K562 (cell line): ENCODE measurements at regions not wholly inside any gene's neighbourhood (a gene's known extent, or its start where the extent isn't known, plus 50 kb on each side); places are given as distances from the start of the nearest gene placed in this dataset.

Experiments used
- ATAC-seq: fragments of 200-7000 bp; cut with Tn5 transposase; 3 replicates; pipeline ENCODE4 v1.9.1; 2020; ENCODE audit warnings: moderate library complexity
- BruUV-seq: library from RNA; stranded (reverse); fragments of 400-500 nt; replicated peaks from 2 replicates; lab custom pipeline; 2021; lab: Mats Ljungman, UMichigan
- CTCF ChIA-PET: fragments of 300-600 bp; formaldehyde crosslinking; extraction: SDS; loops from one replicate; lab custom pipeline; 2021; ENCODE audit warnings: low intra/inter-chr PET ratio; lab: Yijun Ruan, JAX
- POLR2A ChIA-PET: fragments of 300-600, 350-650 bp; sonication (Branson Sonifier 250); formaldehyde crosslinking; extraction: SDS; loops from one replicate; lab custom pipeline; 2021; ENCODE audit warnings: antibody characterized with exemption, inconsistent platforms; lab: Yijun Ruan, JAX
- DNase-seq, 4 experiments: peaks; one replicate each; pipeline versions ENCODE4 v3.0.0 to v3.0.0-alpha.2; 2011 to 2018; ENCODE audit warnings: low spot score in 3 of 4, mixed read lengths in 3 of 4; ENCODE audit errors: extremely low read depth in 1 of 4
- FAIRE-seq: peaks from 2 replicates; lab custom pipeline; 2011; peaks lifted over from hg19 to GRCh38; lab: Jason Lieb, UNC
- H2AFZ ChIP-seq: 2 replicates; pipeline ENCODE4 v1.6.0; 2011; ENCODE audit warnings: low read depth, low read length, control low read depth, inconsistent platforms
- H3K27ac ChIP-seq: fragments of 200-600 bp; 3 replicates; pipeline ENCODE4 v1.8.0; 2011; ENCODE audit warnings: low read depth, mild to moderate bottlenecking, control low read depth, inconsistent platforms, low read length, moderate library complexity, mixed read lengths; ENCODE audit errors: extremely low read depth
- H3K27me3 ChIP-seq, 2 experiments: fragments of 300-600 bp in 1 of 2; 2 replicates in 1 of 2; 3 replicates in 1 of 2; pipeline versions ENCODE4 v1.6.0 to v1.8.0; 2011; ENCODE audit warnings: inconsistent platforms in 2 of 2, low read length in 2 of 2, mild to moderate bottlenecking in 1 of 2, mixed read lengths in 1 of 2, moderate library complexity in 1 of 2; ENCODE audit not compliant: control insufficient read depth in 2 of 2, insufficient read depth in 2 of 2
- H3K36me3 ChIP-seq: fragments of 300-600 bp; 3 replicates; pipeline ENCODE4 v1.8.0; 2011; ENCODE audit warnings: mild to moderate bottlenecking, low read length, inconsistent platforms; ENCODE audit not compliant: control insufficient read depth, insufficient read depth
- H3K4me1 ChIP-seq, 2 experiments: fragments of 200-600 bp in 1 of 2; replicated peaks in 1 of 2; 2 replicates in 1 of 2; 3 replicates in 1 of 2; pipeline versions ENCODE4 v1.5.1 to v1.8.0; 2011; ENCODE audit warnings: inconsistent platforms in 2 of 2, low read length in 2 of 2, mild to moderate bottlenecking in 1 of 2, mixed read lengths in 1 of 2, moderate library complexity in 1 of 2; ENCODE audit not compliant: control insufficient read depth in 2 of 2, insufficient read depth in 2 of 2
- H3K4me2 ChIP-seq: 2 replicates; pipeline ENCODE4 v1.6.1; 2011; ENCODE audit warnings: low read length, control low read depth, inconsistent platforms, mixed read lengths; ENCODE audit not compliant: insufficient read depth
- H3K4me3 ChIP-seq: fragments of 200-600 bp; sonication (generic), shearing (Covaris generic); 2 replicates; pipeline ENCODE4 v1.5.1; 2016; ENCODE audit warnings: control low read depth, inconsistent platforms
- H3K79me2 ChIP-seq: fragments of 200-600 bp; 3 replicates; pipeline ENCODE4 v1.8.0; 2011; ENCODE audit warnings: low read length, inconsistent platforms; ENCODE audit not compliant: control insufficient read depth, insufficient read depth
- H3K9ac ChIP-seq, 2 experiments: 2 replicates each; pipeline versions ENCODE4 v1.6.0 to v1.6.1; 2011; ENCODE audit warnings: low read depth in 2 of 2, low read length in 2 of 2, control low read depth in 1 of 2, inconsistent platforms in 1 of 2, mild to moderate bottlenecking in 1 of 2, mixed read lengths in 1 of 2; ENCODE audit not compliant: insufficient read depth in 1 of 2
- H3K9me1 ChIP-seq: one replicate; pipeline ENCODE4 v1.6.0; 2011; ENCODE audit warnings: inconsistent platforms, mild to moderate bottlenecking, low read length, moderate library complexity; ENCODE audit not compliant: control insufficient read depth, insufficient read depth
- H3K9me3 ChIP-seq: replicated peaks from 2 replicates; pipeline ENCODE4 v1.5.1; 2011; ENCODE audit warnings: low read depth, low read length, inconsistent platforms; ENCODE audit not compliant: control insufficient read depth, insufficient read depth
- H4K20me1 ChIP-seq: replicated peaks from 2 replicates; pipeline ENCODE4 v1.6.1; 2011; ENCODE audit warnings: low read length, inconsistent platforms, mixed read lengths; ENCODE audit not compliant: control insufficient read depth, insufficient read depth
- MXI1 ChIP-seq: IDR thresholded peaks from 2 replicates; pipeline ENCODE4 v1.6.1; 2011; ENCODE audit warnings: low read depth, mild to moderate bottlenecking, improper control_type of control experiment, low read length
- NFIX ChIP-seq: fragments of 250-450 bp; sonication (Bioruptor Pico); IDR thresholded peaks from 2 replicates; pipeline ENCODE4 v1.4.0; 2020; ENCODE audit warnings: low read depth, mild to moderate bottlenecking, moderate library complexity
- POLR3A ChIP-seq: IDR thresholded peaks from 2 replicates; pipeline ENCODE4 v1.6.1; 2011; ENCODE audit warnings: borderline replicate concordance, mild to moderate bottlenecking, moderate library complexity; ENCODE audit not compliant: insufficient read length, insufficient read depth; ENCODE audit errors: extremely low read depth
- RBM39 ChIP-seq: fragments of 200-400 bp; formaldehyde crosslinking; optimal IDR thresholded peaks from 2 replicates; pipeline ENCODE3; 2018; ENCODE audit warnings: low read depth, low read length
- SRSF1 ChIP-seq: fragments of 200-400 bp; formaldehyde crosslinking; IDR thresholded peaks from 2 replicates; pipeline ENCODE4 v1.6.1; 2017; ENCODE audit warnings: mild to moderate bottlenecking, low read depth, low read length, moderate library complexity
- ZNF124 ChIP-seq: sonication (generic); formaldehyde crosslinking; IDR thresholded peaks from 2 replicates; pipeline ENCODE4 v1.8.1; 2022; ENCODE audit warnings: missing genetic modification reagents
- WGBS: fragments of 100-300 bp; shearing (Covaris generic); methylation state at CpG from one replicate; pipeline ENCODE4 v1.1.6; 2016; ENCODE audit warnings: low coverage, mixed read lengths; ENCODE audit not compliant: insufficient coverage; ENCODE audit errors: missing lambda C conversion rate; 5-methylcytosine and 5-hydroxymethylcytosine counted together
- in situ Hi-C: fragments of 300-500 bp; cut with MboI; formaldehyde crosslinking; loops from 4 replicates; pipeline ENCODE4 v1.15.0; 2018; ENCODE audit warnings: inconsistent platforms, mixed read lengths
- intact Hi-C: fragments of 100-400 bp; cut with micrococcal nuclease; formaldehyde crosslinking; loops from 2 replicates; pipeline ENCODE4 v1.14.2; 2022
- TF ChIP-seq, protein P1 (sequence below), 2 experiments: fragments of 450-650 bp in 1 of 2; sonication (generic) in 1 of 2; formaldehyde crosslinking; conservative IDR thresholded peaks; 2 replicates each; pipeline versions ENCODE4 v1.4.0 to v1.8.1; 2020 to 2022; ENCODE audit warnings: mild to moderate bottlenecking in 1 of 2, missing genetic modification reagents in 1 of 2
- TF ChIP-seq, protein P2 (sequence below): fragments of 450-650 bp; IDR thresholded peaks from 2 replicates; pipeline ENCODE4 v1.6.1; 2016; ENCODE audit warnings: antibody characterized with exemption

DNA sequence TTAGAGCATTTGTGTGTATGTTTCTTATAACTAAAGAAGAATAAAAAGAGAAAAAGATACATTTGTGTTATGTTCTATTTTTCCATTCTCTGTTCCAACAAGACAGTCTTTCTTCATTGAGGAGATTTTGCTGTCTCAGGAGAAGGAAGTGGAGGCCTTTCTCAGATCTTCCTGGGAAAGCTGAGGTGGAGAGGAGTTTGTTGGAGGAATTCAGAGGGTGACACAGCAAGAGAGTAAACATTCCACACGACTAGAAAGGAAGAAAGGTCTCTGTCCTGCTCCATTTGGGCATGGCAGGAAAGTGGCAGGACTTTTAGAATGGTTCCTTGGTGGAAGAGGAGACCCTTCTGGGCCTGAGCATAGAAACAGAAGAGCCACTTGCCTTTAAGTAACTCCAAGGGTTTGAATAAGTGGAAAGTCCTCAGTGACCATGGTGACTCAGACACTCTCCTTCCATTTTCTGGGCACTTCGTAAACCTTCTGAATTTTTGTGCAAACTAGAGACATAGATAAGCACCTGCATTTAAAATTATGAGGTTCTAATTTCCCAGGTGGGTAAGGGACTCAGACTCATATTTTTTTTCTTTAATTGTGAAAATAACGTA is 52.3 kb upstream of the COL5A2 start:
- no peak overlapping the region for H3K4me3 ChIP-seq
- intact Hi-C loops (no loop called here), in situ Hi-C loops (no loop called here)
- H3K27ac ChIP-seq, result no peak overlapping the region
- H3K27me3 ChIP-seq, result no peaks in the 10 kb centered on the region
- no peaks in the 10 kb centered on the region for H3K4me1 ChIP-seq
- FAIRE-seq (no peak), ATAC-seq (no peak), DNase-seq (no peak)
- H2AFZ ChIP-seq, result 0 out of 2 replicates have a peak overlapping the region, but pooled peaks have one; percentile 40
- no peaks in the 10 kb centered on the region for H3K36me3 ChIP-seq
- POLR2A ChIA-PET, result no interaction called here
- no peaks in the 10 kb centered on the region for H4K20me1 ChIP-seq
- H3K9me1 ChIP-seq, result no peaks in the 10 kb centered on the region
- TF ChIP-seq NFIX (CRISPR knock-in tag) (no peak), POLR3A (no peak), ZNF124 (CRISPR knock-in tag) (no peak), MXI1 (no peak), SRSF1 (no peak), RBM39 (no peak)
- TF ChIP-seq, protein P1, sequence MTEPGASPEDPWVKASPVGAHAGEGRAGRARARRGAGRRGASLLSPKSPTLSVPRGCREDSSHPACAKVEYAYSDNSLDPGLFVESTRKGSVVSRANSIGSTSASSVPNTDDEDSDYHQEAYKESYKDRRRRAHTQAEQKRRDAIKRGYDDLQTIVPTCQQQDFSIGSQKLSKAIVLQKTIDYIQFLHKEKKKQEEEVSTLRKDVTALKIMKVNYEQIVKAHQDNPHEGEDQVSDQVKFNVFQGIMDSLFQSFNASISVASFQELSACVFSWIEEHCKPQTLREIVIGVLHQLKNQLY (CRISPR knock-in tag; conservative IDR thresholded peaks at IDR 0.05), result no peak
- TF ChIP-seq, protein P2, sequence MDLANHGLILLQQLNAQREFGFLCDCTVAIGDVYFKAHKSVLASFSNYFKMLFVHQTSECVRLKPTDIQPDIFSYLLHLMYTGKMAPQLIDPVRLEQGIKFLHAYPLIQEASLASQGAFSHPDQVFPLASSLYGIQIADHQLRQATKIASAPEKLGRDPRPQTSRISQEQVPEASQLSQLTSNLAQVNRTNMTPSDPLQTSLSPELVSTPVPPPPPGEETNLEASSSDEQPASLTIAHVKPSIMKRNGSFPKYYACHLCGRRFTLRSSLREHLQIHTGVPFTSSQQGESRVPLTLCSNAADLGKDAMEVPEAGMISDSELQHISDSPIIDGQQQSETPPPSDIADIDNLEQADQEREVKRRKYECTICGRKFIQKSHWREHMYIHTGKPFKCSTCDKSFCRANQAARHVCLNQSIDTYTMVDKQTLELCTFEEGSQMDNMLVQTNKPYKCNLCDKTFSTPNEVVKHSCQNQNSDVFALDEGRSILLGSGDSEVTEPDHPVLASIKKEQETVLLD, result no peak
- H3K9ac ChIP-seq, result no peak overlapping the region
- no peaks in the 10 kb centered on the region for H3K9me3 ChIP-seq
- H3K79me2 ChIP-seq, result no peaks in the 10 kb centered on the region
- CTCF ChIA-PET, result no interaction called here
- no TSS peak for BruUV-seq
- no peak overlapping the region for H3K4me2 ChIP-seq
- WGBS, result 6% methylated on average over 3 of the region's 3 CpGs
